Fibroblast of lung (primary cell): ENCODE measurements at regions not wholly inside any gene's neighbourhood (a gene's known extent, or its start where the extent isn't known, plus 50 kb on each side); places are given as distances from the start of the nearest gene placed in this dataset.
"Not testable (repeated sequence)": the region's sequence is repeated elsewhere in the genome, so short reads cannot be mapped to it uniquely, and the experiment has no call there.

Experiments
- DNase-seq, 2 donors: peaks; one replicate each; pipeline versions ENCODE4 v3.0.0 to v3.0.0-alpha.2; 2010; ENCODE audit warnings: low read depth in 2 of 2
- H2AFZ ChIP-seq: 2 replicates; pipeline ENCODE4 v1.5.1; 2012; ENCODE audit warnings: low read length, control low read depth, inconsistent platforms
- H3K27ac ChIP-seq: 2 replicates; pipeline ENCODE4 v1.5.1; 2011; ENCODE audit warnings: low read length, control low read depth; ENCODE audit not compliant: insufficient read depth
- H3K27me3 ChIP-seq: 2 replicates; pipeline ENCODE4 v1.5.1; 2011; ENCODE audit warnings: mild to moderate bottlenecking, low read length; ENCODE audit not compliant: control insufficient read depth, insufficient read depth
- H3K36me3 ChIP-seq: 2 replicates; pipeline ENCODE4 v1.5.1; 2011; ENCODE audit warnings: low read length; ENCODE audit not compliant: control insufficient read depth, insufficient read depth
- H3K4me1 ChIP-seq: 2 replicates; pipeline ENCODE4 v1.5.1; 2011; ENCODE audit warnings: low read length; ENCODE audit not compliant: control insufficient read depth, insufficient read depth; ENCODE audit errors: extremely low read depth
- H3K4me2 ChIP-seq: 2 replicates; pipeline ENCODE4 v1.5.1; 2011; ENCODE audit warnings: low read length, control low read depth; ENCODE audit not compliant: insufficient read depth; ENCODE audit errors: extremely low read depth
- H3K4me3 ChIP-seq, 4 experiments: fragments of 200-600 bp in 1 of 4; sonication (generic) in 1 of 4; replicated peaks in 1 of 4; 2 replicates each; pipeline ENCODE4 v1.5.1; 2011 to 2016; ENCODE audit warnings: low read length in 4 of 4, low read depth in 3 of 4, mild to moderate bottlenecking in 3 of 4, control low read depth in 2 of 4, inconsistent platforms in 1 of 4, mixed read lengths in 1 of 4; ENCODE audit not compliant: insufficient read depth in 1 of 4; ENCODE audit errors: control extremely low read depth in 1 of 4
- H3K79me2 ChIP-seq: 2 replicates; pipeline ENCODE4 v1.5.1; 2012; ENCODE audit warnings: mild to moderate bottlenecking, low read length, inconsistent platforms; ENCODE audit not compliant: control insufficient read depth, insufficient read depth
- H3K9ac ChIP-seq: 2 replicates; pipeline ENCODE4 v1.5.1; 2011; ENCODE audit warnings: mild to moderate bottlenecking, low read length, control low read depth; ENCODE audit not compliant: insufficient read depth
- H3K9me3 ChIP-seq: 2 replicates; pipeline ENCODE4 v1.5.1; 2012; ENCODE audit warnings: low read depth, low read length; ENCODE audit not compliant: control insufficient read depth, insufficient read depth
- H4K20me1 ChIP-seq: 2 replicates; pipeline ENCODE4 v1.5.1; 2011; ENCODE audit warnings: low read length; ENCODE audit not compliant: control insufficient read depth, insufficient read depth; ENCODE audit errors: extremely low read depth
- CTCF ChIP-seq, 2 donors: IDR thresholded peaks in 1 of 2; conservative IDR thresholded peaks in 1 of 2; 1 replicate in 1 of 2; 2 replicates in 1 of 2; pipeline ENCODE4 v1.5.1; 2011 to 2012; ENCODE audit warnings: low read length in 2 of 2, control low read depth in 1 of 2, inconsistent platforms in 1 of 2, low read depth in 1 of 2, mild to moderate bottlenecking in 1 of 2
- EZH2 ChIP-seq: IDR thresholded peaks from 2 replicates; pipeline ENCODE4 v1.5.1; 2012; ENCODE audit warnings: low read length, control low read depth, mild to moderate bottlenecking; ENCODE audit errors: missing control alignments

- H3K27ac ChIP-seq: no peak overlapping the region
- no peaks in the 10 kb centered on the region for H3K27me3 ChIP-seq
- H3K9me3 ChIP-seq: no peaks in the 10 kb centered on the region
- no peak overlapping the region for H3K4me2 ChIP-seq
- H4K20me1 ChIP-seq: no peaks in the 10 kb centered on the region
- no peaks in the 10 kb centered on the region for H3K79me2 ChIP-seq
- TF ChIP-seq CTCF (conservative IDR thresholded peaks at IDR 0.05 in 1 of 2, IDR thresholded peaks at IDR 0.05 in 1 of 2; ENCODE audit: low read depth in 1 of 2, low read length in 2 of 2) (no peak), EZH2 (no peak)
- H3K36me3 ChIP-seq: no peaks in the 10 kb centered on the region
- no peak overlapping the region for H3K4me3 ChIP-seq
- no peak overlapping the region for H3K9ac ChIP-seq
- no peak overlapping the region for H2AFZ ChIP-seq
- no peaks in the 10 kb centered on the region for H3K4me1 ChIP-seq
- no peak for DNase-seq
These were observed 131.3 kb downstream of the IPO8 start for GRCh38 chr12:30564394-30564793.

GRCh38 chr12:30548203-30548602 is 147.5 kb downstream of the IPO8 start:
- no peak for DNase-seq
- Histone ChIP-seq H3K79me2 (no peaks in the 10 kb centered on the region), H3K4me1 (no peaks in the 10 kb centered on the region), H3K9me3 (no peaks in the 10 kb centered on the region), H2AFZ (no peak overlapping the region), H3K27me3 (no peaks in the 10 kb centered on the region), H3K9ac (no peak overlapping the region), H3K36me3 (no peaks in the 10 kb centered on the region), H3K27ac (no peak overlapping the region), H3K4me2 (no peak overlapping the region), H3K4me3 (no peak overlapping the region), H4K20me1 (no peaks in the 10 kb centered on the region)
- no peak for TF ChIP-seq EZH2

GRCh38 chr12:30546121-30546520 is 149.5 kb downstream of the IPO8 start:
- H3K27ac ChIP-seq: no peak overlapping the region
- H3K27me3 ChIP-seq: no peaks in the 10 kb centered on the region
- H3K79me2 ChIP-seq: no peaks in the 10 kb centered on the region
- H3K4me3 ChIP-seq: no peak overlapping the region
- H2AFZ ChIP-seq: no peak overlapping the region
- no peaks in the 10 kb centered on the region for H4K20me1 ChIP-seq
- H3K4me2 ChIP-seq: no peak overlapping the region
- no peak overlapping the region for H3K9ac ChIP-seq
- no peak for DNase-seq
- no peaks in the 10 kb centered on the region for H3K36me3 ChIP-seq
- H3K4me1 ChIP-seq: no peaks in the 10 kb centered on the region
- no peaks in the 10 kb centered on the region for H3K9me3 ChIP-seq
- no peak for TF ChIP-seq EZH2
- TF ChIP-seq CTCF (conservative IDR thresholded peaks at IDR 0.05 in 1 of 2, IDR thresholded peaks at IDR 0.05 in 1 of 2; ENCODE audit: low read depth in 1 of 2, low read length in 2 of 2): no peak

- not testable (repeated sequence) for H3K4me1 ChIP-seq, DNase-seq, H3K9ac ChIP-seq, H3K4me3 ChIP-seq, H3K9me3 ChIP-seq, H3K36me3 ChIP-seq, H3K79me2 ChIP-seq, H3K27ac ChIP-seq, H3K27me3 ChIP-seq, H4K20me1 ChIP-seq, H3K4me2 ChIP-seq, H2AFZ ChIP-seq
These were observed 151.0 kb downstream of the IPO8 start for GRCh38 chr12:30544704-30545103.
